HG03139 (cell line): ENCODE measurements at regions not wholly inside any gene's neighbourhood (a gene's known extent, or its start where the extent isn't known, plus 50 kb on each side); places are given as distances from the start of the nearest gene placed in this dataset.

Source experiments
- ATAC-seq: cut with Tn5 transposase; IDR thresholded peaks from one replicate; pipeline ENCODE4 v1.9.1; 2021; ENCODE audit not compliant: unreplicated experiment

GRCh38 chr12:58131986-58132755 is 190.8 kb downstream of the ATP23 start:
- ATAC-seq = no peak

DNA sequence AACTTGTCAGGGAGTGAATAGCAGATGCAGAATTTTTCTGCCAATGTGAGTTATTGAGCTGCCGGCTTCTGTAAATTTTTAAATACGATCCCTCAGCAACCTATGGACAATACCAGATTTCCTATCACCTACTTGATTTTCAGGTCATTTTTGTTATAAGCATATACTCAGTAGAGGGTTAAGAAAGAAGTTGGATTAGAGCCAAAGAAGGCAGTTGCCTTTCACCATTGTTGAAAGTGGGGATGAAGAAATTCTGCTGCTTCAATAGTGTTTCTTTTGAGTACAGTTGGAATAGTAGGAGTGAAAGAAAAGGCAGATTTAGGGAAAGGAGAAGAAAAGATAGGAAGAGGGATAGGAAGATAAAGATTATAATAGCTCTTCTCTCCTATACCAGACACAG is 197.1 kb downstream of the ATP23 start:
- no peak for ATAC-seq

- ATAC-seq = no peak
These were observed 198.5 kb downstream of the ATP23 start for GRCh38 chr12:58139894-58140293.

DNA sequence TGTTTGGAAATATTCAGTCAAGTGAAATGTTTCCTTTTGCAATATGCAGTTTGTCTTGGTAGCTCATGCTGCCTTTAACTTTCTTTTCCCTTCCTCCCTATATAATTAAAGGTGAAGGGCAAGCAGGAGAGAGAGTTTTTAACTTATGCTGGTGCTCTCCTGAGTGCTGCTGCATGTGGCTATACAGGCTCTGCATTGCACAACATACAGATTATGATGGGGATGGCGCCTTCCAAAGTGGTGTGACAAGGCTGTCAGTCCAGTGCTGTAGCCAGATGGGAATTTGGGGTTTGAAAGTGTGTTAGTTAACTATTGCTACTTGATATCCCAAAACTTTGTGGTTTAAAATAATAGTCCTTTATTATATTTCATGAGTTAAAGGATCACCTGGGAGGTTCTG is 199.0 kb downstream of the ATP23 start:
- no peak for ATAC-seq

DNA sequence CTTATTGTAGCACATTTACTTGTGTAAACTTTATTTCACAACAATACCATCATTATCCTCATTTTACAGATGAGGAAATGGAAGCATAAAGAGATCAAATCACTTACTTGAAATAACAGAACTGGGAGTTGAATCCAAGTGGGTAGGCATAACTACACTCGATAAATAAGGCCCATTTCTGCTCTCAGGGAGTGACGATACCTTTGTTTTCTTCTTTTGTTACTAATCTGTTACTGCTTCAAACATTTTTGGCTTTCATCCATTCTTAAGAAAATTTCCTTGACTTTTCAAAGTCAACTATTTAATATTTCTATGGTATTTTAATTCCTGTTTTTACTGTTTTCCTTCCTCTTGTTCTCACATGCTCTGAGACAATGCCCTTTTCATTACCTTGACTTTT is 201.6 kb downstream of the ATP23 start:
- ATAC-seq = no peak

DNA sequence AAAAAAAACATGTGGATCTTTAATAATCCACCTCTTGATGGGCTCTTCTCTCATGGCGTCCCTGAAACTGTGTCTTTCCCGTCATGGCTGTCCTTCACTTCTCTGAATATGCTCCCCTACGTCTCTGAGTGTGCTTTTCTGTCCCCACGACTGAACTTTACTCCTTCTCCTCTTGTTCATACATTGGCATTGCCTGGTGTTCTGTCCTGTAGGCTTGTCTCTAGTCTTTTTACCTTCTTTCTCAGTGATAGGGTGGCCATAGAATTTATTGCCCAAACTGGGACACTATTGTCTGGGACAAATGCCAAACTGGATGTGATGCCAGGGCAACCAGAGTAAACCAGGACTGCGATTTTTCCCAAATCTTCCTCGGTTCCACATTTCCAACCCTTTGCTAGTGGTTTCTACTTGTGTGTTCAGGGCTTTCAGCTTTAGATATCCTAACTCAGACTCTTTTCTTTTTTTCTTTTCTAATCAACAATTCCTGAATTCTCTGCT is 202.2 kb downstream of the ATP23 start:
- ATAC-seq = no peak

GRCh38 chr12:58148405-58148804 is 207.0 kb downstream of the ATP23 start:
- no peak for ATAC-seq

DNA sequence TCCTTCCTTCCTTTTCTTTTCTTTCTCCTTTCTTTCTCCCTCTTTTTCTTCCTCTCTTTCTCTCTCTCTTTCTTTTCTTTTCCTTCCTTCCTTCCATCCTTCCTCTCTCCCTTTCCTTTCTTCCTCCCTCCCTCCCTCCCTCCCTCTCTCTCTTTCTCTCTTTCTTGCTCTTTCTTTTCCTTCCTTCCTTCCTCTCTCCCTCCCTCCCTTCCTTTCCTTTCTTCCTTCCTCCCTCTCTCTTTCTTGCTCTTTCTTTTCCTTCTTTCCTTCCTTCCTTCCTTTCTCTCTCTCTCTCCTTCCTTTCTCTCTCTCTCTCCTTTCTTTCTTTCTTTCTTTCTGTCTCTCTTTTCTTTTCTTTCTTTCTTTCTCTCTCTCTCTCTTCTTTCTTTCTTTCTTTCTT is 207.6 kb downstream of the ATP23 start:
- no peak for ATAC-seq

DNA sequence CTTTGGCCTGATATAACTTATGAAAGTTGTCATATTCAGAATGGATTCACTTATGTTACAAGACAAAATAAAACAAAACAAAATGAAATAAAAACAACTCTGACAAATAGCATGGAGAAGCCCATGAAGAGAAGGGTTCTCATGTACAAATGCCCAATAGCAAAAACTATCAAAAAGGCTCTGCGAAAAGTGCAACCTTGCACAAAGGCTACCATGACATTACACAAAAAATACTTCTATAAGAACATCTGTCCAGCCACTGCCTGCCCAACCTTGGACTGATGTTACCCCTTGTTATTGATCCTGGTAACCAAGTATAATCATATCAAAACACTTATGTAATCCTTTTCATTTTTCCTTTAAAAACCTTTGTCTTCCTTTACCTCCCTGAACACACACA is 213.0 kb downstream of the ATP23 start:
- ATAC-seq = no peak

- no peak for ATAC-seq
These were observed 215.3 kb downstream of the ATP23 start for GRCh38 chr12:58156697-58157096.

GRCh38 chr12:58159941-58160340 is 218.6 kb downstream of the ATP23 start:
- no peak for ATAC-seq

- no peak for ATAC-seq
These were observed 220.4 kb downstream of the ATP23 start for GRCh38 chr12:58161773-58162172.

- ATAC-seq = no peak
These were observed 221.7 kb downstream of the ATP23 start for GRCh38 chr12:58163021-58163420.

- no peak for ATAC-seq
These were observed 225.3 kb downstream of the ATP23 start for GRCh38 chr12:58166643-58167042.

DNA sequence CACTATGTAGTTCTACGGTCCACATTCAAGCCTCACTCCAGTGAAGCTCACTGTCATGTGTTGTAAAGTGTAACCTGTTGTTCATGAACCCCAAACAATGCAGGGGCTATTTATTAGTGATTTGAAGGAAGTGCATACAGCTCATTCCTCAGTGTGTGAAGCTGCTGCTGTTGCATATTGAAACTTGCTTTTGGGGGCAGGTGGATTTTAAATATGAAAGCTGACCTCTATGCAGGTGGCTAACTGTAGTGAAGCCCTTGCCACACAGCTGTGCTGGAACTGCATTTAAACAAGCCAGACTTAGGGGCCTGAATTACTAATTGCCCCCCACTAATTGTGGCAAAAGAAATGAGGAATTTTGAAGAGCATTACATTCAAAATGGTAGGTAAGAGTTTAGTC is 226.3 kb downstream of the ATP23 start:
- no peak for ATAC-seq

DNA sequence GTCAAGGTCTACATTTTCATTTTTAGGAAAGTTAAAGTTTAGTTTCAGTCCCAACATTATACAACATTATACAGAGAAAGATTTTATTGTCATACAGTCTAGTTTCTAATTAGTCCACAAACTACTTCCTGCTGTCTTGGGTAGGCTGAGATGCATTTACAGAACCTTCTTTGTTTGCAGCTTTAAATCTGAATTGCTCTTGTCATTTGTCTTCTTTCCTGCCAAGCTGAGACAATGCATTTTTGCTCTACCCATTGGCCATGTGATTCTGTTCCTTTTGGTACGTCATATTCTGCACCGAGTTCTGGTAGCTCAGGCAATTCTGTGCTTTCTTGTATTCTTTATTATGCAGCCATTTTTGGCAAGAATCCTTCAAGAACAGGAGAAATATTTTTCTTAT is 228.5 kb downstream of the ATP23 start:
- ATAC-seq = no peak

GRCh38 chr12:58171914-58172313 is 230.5 kb downstream of the ATP23 start:
- ATAC-seq = no peak

GRCh38 chr12:58172433-58173073 is 231.2 kb downstream of the ATP23 start:
- no peak for ATAC-seq

- ATAC-seq = no peak
These were observed 232.9 kb downstream of the ATP23 start for GRCh38 chr12:58174316-58174715.

DNA sequence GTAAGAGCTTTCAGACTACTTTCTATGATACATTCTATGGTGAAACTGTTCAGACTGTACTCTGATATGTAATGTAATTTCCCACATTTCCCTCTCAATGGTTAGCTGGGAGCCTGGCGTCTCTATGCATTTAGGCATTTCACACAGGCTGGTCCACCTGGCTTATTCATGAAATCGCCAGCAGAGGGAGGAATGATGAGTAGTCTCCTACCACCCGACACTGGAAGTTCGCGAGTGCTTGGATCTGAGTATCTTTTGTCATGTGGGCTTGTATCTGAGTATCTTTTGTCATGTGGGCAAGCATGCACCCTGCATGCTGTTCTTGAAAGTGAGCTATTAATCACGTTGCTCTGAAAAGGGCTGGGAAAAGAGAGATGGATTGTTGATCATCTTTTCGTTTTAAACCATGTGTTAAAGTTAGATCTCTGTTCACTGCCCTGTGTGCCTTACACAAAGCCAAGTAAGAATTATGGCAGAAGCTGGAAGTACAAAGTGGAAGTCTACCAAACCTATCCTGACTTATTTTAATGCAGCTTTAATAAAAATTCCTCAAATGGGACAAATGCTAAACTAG is 235.0 kb downstream of the ATP23 start:
- no peak for ATAC-seq

DNA sequence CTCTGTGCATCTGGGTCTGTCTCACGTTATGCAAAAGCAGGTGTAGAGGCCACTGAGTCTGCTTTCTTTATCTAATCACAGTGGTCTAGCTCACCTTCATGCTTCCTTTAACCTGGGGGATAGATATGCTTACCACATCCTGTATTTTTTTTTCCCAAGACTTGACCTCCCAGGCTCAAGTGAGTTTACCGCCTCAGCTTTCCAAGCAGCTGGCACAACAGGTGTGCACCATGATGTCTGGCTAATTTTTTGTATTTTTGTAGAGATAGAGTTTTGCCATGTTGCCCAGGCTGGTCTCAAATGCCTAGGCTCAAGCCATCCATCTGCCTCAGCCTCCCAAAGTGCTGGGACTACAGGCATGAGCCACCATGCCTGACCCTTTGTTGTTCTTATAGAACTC is 236.0 kb downstream of the ATP23 start:
- no peak for ATAC-seq

- ATAC-seq = no peak
These were observed 242.8 kb downstream of the ATP23 start for GRCh38 chr12:58184212-58184611.
